SJCRH30 (cell line): ENCODE measurements at regions not wholly inside any gene's neighbourhood (a gene's known extent, or its start where the extent isn't known, plus 50 kb on each side); places are given as distances from the start of the nearest gene placed in this dataset.

Experiments
- DNase-seq, 2 experiments: peaks; one replicate each; pipeline ENCODE4 v3.0.0-alpha.2; 2015 to 2020
- H3K27ac ChIP-seq: fragments of 250-450 bp; sonication (Bioruptor Pico); 2 replicates; pipeline ENCODE4 v1.5.1; 2020; ENCODE audit warnings: mild to moderate bottlenecking, moderate library complexity
- H3K27me3 ChIP-seq: fragments of 250-450 bp; sonication (Bioruptor Pico); 2 replicates; pipeline ENCODE4 v1.5.1; 2020; ENCODE audit warnings: mild to moderate bottlenecking, moderate library complexity
- H3K36me3 ChIP-seq: fragments of 250-450 bp; sonication (Bioruptor Pico); 2 replicates; pipeline ENCODE4 v1.5.1; 2020; ENCODE audit warnings: mild to moderate bottlenecking, moderate library complexity
- H3K4me1 ChIP-seq: fragments of 250-450 bp; sonication (Bioruptor Pico); 2 replicates; pipeline ENCODE4 v1.5.1; 2020; ENCODE audit warnings: mild to moderate bottlenecking, moderate library complexity
- H3K4me3 ChIP-seq: fragments of 250-450 bp; sonication (Bioruptor Pico); 2 replicates; pipeline ENCODE4 v1.5.1; 2020; ENCODE audit warnings: mild to moderate bottlenecking, moderate library complexity
- H3K9me3 ChIP-seq: fragments of 250-450 bp; sonication (Bioruptor Pico); replicated peaks from 2 replicates; pipeline ENCODE4 v1.5.1; 2020; ENCODE audit warnings: mild to moderate bottlenecking, moderate library complexity

GRCh38 chr5:52498607-52499006 is 289.1 kb upstream of the ITGA1 start:
- Histone ChIP-seq H3K4me1 (no peaks in the 10 kb centered on the region), H3K27ac (no peak overlapping the region), H3K4me3 (no peak overlapping the region), H3K36me3 (no peaks in the 10 kb centered on the region), H3K9me3 (no peaks in the 10 kb centered on the region; the same call in 1 of the 2 replicates), H3K27me3 (0 out of 2 replicates have a peak, but pooled peaks cover 6% of the 10 kb centered on the region)
- no peak for DNase-seq

DNA sequence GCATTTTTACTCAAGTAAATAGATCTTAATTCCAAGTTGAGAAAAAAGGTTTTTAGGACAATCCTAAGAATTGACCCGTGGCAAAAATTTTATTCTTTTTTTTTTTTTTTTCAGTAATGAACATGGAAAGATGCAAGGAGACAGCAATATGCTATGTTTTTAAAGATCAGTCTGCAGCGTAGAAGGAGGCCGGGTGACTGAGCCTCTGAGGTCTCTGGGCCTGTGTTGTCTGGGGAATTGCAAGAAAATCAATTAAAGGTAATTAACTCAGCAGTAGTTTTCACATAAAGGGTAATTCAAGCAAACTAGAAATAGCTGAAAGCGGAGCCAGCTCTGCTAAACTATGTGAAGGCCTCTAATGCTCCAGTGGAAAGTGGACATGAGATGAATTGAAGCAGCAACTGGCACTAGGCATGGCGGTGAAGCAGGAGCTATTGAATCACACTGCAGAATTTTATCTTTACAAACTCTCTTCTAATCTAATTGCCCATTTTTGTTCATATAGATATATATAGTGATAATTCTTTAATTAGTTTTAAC is 285.2 kb upstream of the ITGA1 start:
- no peak overlapping the region for H3K4me3 ChIP-seq
- H3K9me3 ChIP-seq: no peaks in the 10 kb centered on the region; the same call in 1 of the 2 replicates
- no peak for DNase-seq
- 0 out of 2 replicates have a peak, but pooled peaks cover 6% of the 10 kb centered on the region for H3K27me3 ChIP-seq
- no peaks in the 10 kb centered on the region for H3K4me1 ChIP-seq
- H3K36me3 ChIP-seq: no peaks in the 10 kb centered on the region
- no peak overlapping the region for H3K27ac ChIP-seq

DNA sequence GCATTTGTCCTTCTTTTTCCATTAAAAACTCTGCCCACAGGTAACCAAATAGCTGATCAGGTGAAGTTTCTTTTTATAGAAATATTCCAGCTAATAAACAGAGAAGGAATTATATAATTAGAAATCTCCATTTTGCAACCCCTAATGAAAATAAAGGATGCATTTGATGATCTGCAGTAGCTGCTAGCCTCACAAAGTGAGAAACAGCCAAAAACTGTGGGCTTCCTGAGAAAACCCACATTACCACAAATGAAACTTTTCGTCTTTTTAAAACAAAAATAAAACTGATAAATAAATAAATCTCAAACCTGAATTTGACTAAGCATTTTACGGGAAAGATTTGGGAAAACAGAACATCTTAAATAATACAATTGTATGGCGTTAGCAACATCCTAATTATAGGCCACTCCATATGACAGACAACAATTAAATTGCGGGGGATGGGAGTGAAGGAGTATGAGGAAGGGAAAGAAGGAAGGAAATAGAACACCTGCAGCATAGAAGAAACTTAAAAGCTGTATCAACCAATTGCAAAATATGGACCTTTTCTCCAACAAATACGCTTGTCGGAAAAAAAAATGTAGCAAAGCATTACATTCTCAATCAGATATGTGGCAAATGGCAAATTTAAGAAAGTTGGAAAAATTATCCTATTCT is 283.0 kb upstream of the ITGA1 start:
- H3K4me3 ChIP-seq: no peak overlapping the region
- DNase-seq: no peak
- 0 out of 2 replicates have a peak, but pooled peaks cover 6% of the 10 kb centered on the region for H3K27me3 ChIP-seq
- H3K27ac ChIP-seq: no peak overlapping the region
- H3K4me1 ChIP-seq: no peaks in the 10 kb centered on the region
- no peaks in the 10 kb centered on the region; the same call in 1 of the 2 replicates for H3K9me3 ChIP-seq
- H3K36me3 ChIP-seq: no peaks in the 10 kb centered on the region

- Histone ChIP-seq H3K27ac (no peak overlapping the region), H3K36me3 (no peaks in the 10 kb centered on the region), H3K9me3 (no peaks in the 10 kb centered on the region), H3K27me3 (no peaks in the 10 kb centered on the region), H3K4me3 (no peak overlapping the region), H3K4me1 (no peaks in the 10 kb centered on the region)
- DNase-seq: no peak
Measured at GRCh38 chr5:52517667-52518066, 270.0 kb upstream of the ITGA1 start.

DNA sequence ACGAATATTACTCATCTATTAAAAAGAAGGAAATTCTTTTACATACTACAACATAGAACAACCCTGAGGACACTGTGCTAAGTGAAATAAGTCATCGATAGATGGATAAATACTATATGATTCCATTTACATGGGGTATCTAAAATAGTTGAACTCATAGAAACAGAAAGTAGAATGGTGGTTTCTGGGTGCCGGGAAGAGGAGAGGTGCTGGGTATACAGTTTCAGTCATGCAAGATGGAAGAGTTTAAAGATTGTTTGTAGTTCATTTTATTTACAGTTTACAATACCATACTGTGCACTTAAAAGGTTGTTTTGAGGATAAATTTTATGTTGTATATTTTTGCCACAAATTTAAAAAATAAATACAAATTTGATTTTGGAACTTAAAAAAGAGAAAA is 267.5 kb upstream of the ITGA1 start:
- no peaks in the 10 kb centered on the region for H3K9me3 ChIP-seq
- DNase-seq: no peak

DNA sequence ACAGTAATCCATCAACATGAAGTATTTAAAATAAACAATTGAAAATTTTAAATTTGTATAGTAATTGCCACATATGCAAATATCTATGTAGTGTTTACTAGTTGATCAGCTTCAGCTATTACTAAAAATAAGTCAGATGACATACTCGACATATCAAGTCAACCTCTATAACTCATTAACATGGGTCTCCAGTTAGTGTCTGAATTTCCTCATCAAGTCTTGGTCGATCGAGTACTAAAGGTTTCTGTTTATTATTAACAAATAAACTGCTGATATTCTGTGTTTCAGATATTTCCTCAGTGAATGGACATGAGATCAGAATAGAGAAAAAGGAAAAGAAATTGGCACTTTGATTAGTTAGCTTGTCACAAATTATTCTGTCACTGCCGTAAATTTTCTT is 266.5 kb upstream of the ITGA1 start:
- no peaks in the 10 kb centered on the region for H3K27me3 ChIP-seq
- no peaks in the 10 kb centered on the region for H3K4me1 ChIP-seq
- no peak for DNase-seq
- no peak overlapping the region for H3K27ac ChIP-seq
- H3K36me3 ChIP-seq: no peaks in the 10 kb centered on the region
- no peak overlapping the region for H3K4me3 ChIP-seq
- no peaks in the 10 kb centered on the region for H3K9me3 ChIP-seq

More for the DNA sequence above, 267.5 kb upstream of the ITGA1 start:
- no peaks in the 10 kb centered on the region for H3K4me1 ChIP-seq
- H3K4me3 ChIP-seq: no peak overlapping the region
- H3K36me3 ChIP-seq: no peaks in the 10 kb centered on the region
- H3K27me3 ChIP-seq: no peaks in the 10 kb centered on the region
- no peak overlapping the region for H3K27ac ChIP-seq

GRCh38 chr5:52523701-52524100 is 264.0 kb upstream of the ITGA1 start:
- Histone ChIP-seq H3K4me1 (no peaks in the 10 kb centered on the region), H3K27me3 (no peaks in the 10 kb centered on the region), H3K9me3 (no peaks in the 10 kb centered on the region), H3K27ac (no peak overlapping the region), H3K4me3 (no peak overlapping the region), H3K36me3 (no peaks in the 10 kb centered on the region)
- no peak for DNase-seq

GRCh38 chr5:52531105-52531504 is 256.6 kb upstream of the ITGA1 start:
- Histone ChIP-seq H3K27ac (no peak overlapping the region), H3K9me3 (no peaks in the 10 kb centered on the region), H3K36me3 (no peaks in the 10 kb centered on the region), H3K27me3 (no peaks in the 10 kb centered on the region), H3K4me1 (no peaks in the 10 kb centered on the region), H3K4me3 (no peak overlapping the region)
- no peak for DNase-seq

GRCh38 chr5:52543594-52543993 is 244.1 kb upstream of the ITGA1 start:
- no peak overlapping the region for H3K4me3 ChIP-seq
- H3K4me1 ChIP-seq: no peaks in the 10 kb centered on the region
- H3K36me3 ChIP-seq: no peaks in the 10 kb centered on the region
- no peak for DNase-seq
- no peaks in the 10 kb centered on the region for H3K27me3 ChIP-seq
- H3K9me3 ChIP-seq: no peaks in the 10 kb centered on the region
- no peak overlapping the region for H3K27ac ChIP-seq

DNA sequence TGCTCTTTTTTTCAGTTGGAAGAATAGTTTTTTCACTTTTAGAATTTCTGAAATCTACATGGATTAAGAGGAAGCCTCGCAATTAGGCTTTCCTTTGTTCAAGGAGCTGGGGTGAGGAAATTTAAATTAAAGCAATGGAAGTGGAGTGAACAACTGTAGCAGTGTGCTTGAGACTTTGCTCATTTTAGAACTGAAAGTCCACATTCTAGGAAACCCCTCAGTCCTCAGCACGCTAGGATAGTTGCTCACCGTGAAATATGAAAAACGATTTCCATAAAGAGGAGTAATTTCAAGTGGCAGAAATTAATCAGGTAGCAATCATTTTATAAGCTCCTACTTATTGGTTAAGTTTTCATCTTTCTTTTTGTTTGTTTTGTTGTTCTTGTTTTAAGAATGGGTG is 243.0 kb upstream of the ITGA1 start:
- H3K27me3 ChIP-seq: no peaks in the 10 kb centered on the region
- DNase-seq: no peak
- H3K9me3 ChIP-seq: no peaks in the 10 kb centered on the region
- H3K4me3 ChIP-seq: no peak overlapping the region
- no peak overlapping the region for H3K27ac ChIP-seq
- H3K36me3 ChIP-seq: no peaks in the 10 kb centered on the region
- H3K4me1 ChIP-seq: no peaks in the 10 kb centered on the region

- H3K36me3 ChIP-seq: no peaks in the 10 kb centered on the region
Measured at GRCh38 chr5:52554293-52554692, 233.4 kb upstream of the ITGA1 start.

GRCh38 chr5:52560366-52560765 is 227.3 kb upstream of the ITGA1 start:
- H3K36me3 ChIP-seq: no peaks in the 10 kb centered on the region
- no peaks in the 10 kb centered on the region for H3K9me3 ChIP-seq
- no peak overlapping the region for H3K4me3 ChIP-seq
- DNase-seq: peak in 1 of 2 experiments; percentile 7
- H3K27ac ChIP-seq: no peak overlapping the region
- H3K27me3 ChIP-seq: no peaks in the 10 kb centered on the region
- H3K4me1 ChIP-seq: no peaks in the 10 kb centered on the region

More at GRCh38 chr5:52554293-52554692, 233.4 kb upstream of the ITGA1 start:
- DNase-seq: no peak
- H3K4me3 ChIP-seq: no peak overlapping the region
- no peaks in the 10 kb centered on the region for H3K4me1 ChIP-seq
- no peaks in the 10 kb centered on the region for H3K27me3 ChIP-seq
- H3K9me3 ChIP-seq: no peaks in the 10 kb centered on the region
- H3K27ac ChIP-seq: no peak overlapping the region

DNA sequence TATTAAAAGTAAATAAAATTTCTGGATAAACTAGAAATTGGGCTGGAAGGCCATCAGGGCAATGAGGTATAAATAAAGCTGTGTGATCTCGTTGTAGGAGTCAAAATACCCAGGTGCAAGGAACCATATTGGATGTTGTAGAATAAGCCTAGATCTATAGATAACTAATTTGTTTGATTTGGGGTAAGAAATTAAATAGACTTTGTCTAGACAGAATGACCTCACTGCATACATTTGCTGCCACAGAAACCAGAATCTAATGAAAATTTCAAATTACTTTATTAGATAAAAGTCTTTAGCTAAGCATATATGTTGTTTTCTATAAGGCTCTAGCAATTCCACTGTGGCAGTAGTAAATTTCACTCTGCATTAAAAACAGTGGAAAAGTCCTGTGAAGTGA is 225.2 kb upstream of the ITGA1 start:
- Histone ChIP-seq H3K4me3 (no peak overlapping the region), H3K9me3 (no peaks in the 10 kb centered on the region), H3K27ac (no peak overlapping the region), H3K27me3 (no peaks in the 10 kb centered on the region), H3K4me1 (no peaks in the 10 kb centered on the region), H3K36me3 (no peaks in the 10 kb centered on the region)
- DNase-seq: no peak

- H3K4me3 ChIP-seq: no peak overlapping the region
- H3K27ac ChIP-seq: no peak overlapping the region
- H3K27me3 ChIP-seq: no peaks in the 10 kb centered on the region
- DNase-seq: no peak
- no peaks in the 10 kb centered on the region for H3K9me3 ChIP-seq
- H3K4me1 ChIP-seq: no peaks in the 10 kb centered on the region
- H3K36me3 ChIP-seq: no peaks in the 10 kb centered on the region
Measured at GRCh38 chr5:52564587-52564986, 223.1 kb upstream of the ITGA1 start.

GRCh38 chr5:52577546-52577945 is 210.2 kb upstream of the ITGA1 start:
- Histone ChIP-seq H3K4me1 (no peaks in the 10 kb centered on the region), H3K9me3 (no peaks in the 10 kb centered on the region), H3K36me3 (no peaks in the 10 kb centered on the region), H3K4me3 (no peak overlapping the region), H3K27ac (no peak overlapping the region), H3K27me3 (no peaks in the 10 kb centered on the region)
- no peak for DNase-seq

DNA sequence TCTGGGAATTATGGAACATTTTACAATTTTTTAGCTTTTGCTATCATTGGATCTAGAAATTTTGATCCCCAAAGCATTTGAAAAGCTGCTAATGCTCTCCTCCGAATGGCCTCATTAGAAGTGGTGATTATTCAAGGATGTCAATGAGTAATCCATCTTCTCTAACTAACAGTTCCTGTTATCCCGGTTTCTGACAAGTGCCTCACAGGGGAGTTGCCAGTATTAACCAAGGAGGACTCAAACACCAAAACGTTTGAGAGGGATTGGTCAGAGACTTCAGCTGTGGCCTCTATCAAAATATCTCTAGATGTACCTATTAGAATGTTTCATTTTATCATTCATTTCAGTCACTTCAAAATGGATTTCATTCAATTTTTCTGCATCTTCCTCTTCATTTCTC is 208.3 kb upstream of the ITGA1 start:
- DNase-seq: no peak
- H3K27me3 ChIP-seq: no peaks in the 10 kb centered on the region
- H3K36me3 ChIP-seq: no peaks in the 10 kb centered on the region
- H3K4me1 ChIP-seq: no peaks in the 10 kb centered on the region
- no peak overlapping the region for H3K27ac ChIP-seq
- H3K9me3 ChIP-seq: no peaks in the 10 kb centered on the region
- H3K4me3 ChIP-seq: no peak overlapping the region
